ENCODE measurements at regions not wholly inside any gene's neighbourhood (a gene's known extent, or its start where the extent isn't known, plus 50 kb on each side); places are given as distances from the start of the nearest gene placed in this dataset.
A peak's percentile ranks its signal among the peaks of the same experiment; 100 is the strongest.
"Not testable (repeated sequence)": the region's sequence is repeated elsewhere in the genome, so short reads cannot be mapped to it uniquely, and the experiment has no call there.

- DNase-seq, result peak; percentile 36
Observed at GRCh38 chr6:28771401-28772267, 152.2 kb downstream of the TRIM27 start.

- DNase-seq, result peak; percentile 61
Observed at GRCh38 chr6:28772480-28773381, 151.1 kb downstream of the TRIM27 start.

- DNase-seq, result no peak
Observed at GRCh38 chr6:28774292-28775051, 149.3 kb downstream of the TRIM27 start.

- no peak for DNase-seq
Observed at GRCh38 chr6:28775052-28775376, 148.8 kb downstream of the TRIM27 start.

GRCh38 chr6:28775405-28776129 is 148.2 kb downstream of the TRIM27 start:
- no peak for DNase-seq

- peak; percentile 13 for DNase-seq
Observed at GRCh38 chr6:28776269-28777146, 147.3 kb downstream of the TRIM27 start.

- no peak for DNase-seq
Observed at GRCh38 chr6:28777147-28777461, 146.7 kb downstream of the TRIM27 start.

- no peak for DNase-seq
Observed at GRCh38 chr6:28782113-28782673, 141.6 kb downstream of the TRIM27 start.

- DNase-seq, result no peak
Observed at GRCh38 chr6:28785962-28786679, 137.7 kb downstream of the TRIM27 start.

- peak; percentile 71 for DNase-seq
Observed at GRCh38 chr6:28789553-28790083, 134.2 kb downstream of the TRIM27 start.

- DNase-seq, result no peak
Observed at GRCh38 chr6:28791002-28791383, 132.8 kb downstream of the TRIM27 start.

GRCh38 chr6:28794175-28795002 is 129.4 kb downstream of the TRIM27 start:
- peak; percentile 54 for DNase-seq

GRCh38 chr6:28800647-28801046 is 123.1 kb downstream of the TRIM27 start:
- DNase-seq, result not testable (repeated sequence)

GRCh38 chr6:28802417-28803336 is 121.1 kb downstream of the TRIM27 start:
- DNase-seq, result no peak

GRCh38 chr6:28803337-28803709 is 120.5 kb downstream of the TRIM27 start:
- DNase-seq, result no peak

- peak; percentile 62 for DNase-seq
Observed at GRCh38 chr6:28807682-28808280, 116.0 kb downstream of the TRIM27 start.

GRCh38 chr6:28808383-28808782 is 115.4 kb downstream of the TRIM27 start:
- DNase-seq, result no peak

All from MV-4-11 (cell line).